ENCODE measurements at regions not wholly inside any gene's neighbourhood (a gene's known extent, or its start where the extent isn't known, plus 50 kb on each side); places are given as distances from the start of the nearest gene placed in this dataset.

DNA sequence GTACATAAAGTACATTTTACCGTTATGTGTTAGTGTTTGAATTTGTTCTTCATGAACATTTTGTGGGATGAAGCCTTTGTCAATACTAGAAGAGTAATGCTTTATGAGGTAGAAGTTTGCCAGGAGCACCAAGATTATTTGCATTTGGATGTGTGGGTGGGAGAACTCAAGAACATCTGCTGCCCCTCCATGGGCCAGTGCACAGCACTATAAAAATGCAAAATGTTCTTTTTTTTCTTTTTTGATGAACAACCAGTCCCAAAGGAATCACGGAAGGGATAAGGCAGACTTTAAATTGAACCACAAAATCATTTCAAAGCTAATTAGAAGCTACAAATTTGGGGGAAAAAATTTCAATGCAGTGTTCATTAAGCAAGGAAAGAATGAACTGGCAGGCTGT is 300.3 kb upstream of the NWD2 start:
- H3K9me3 ChIP-seq (ENCODE audit: control insufficient read depth in 1 of 2, insufficient read depth in 1 of 2, low read length in 2 of 2) = no peaks in the 10 kb centered on the region
- intact Hi-C loops (cut with DNase I, micrococcal nuclease) = no loop called here
- H3K4me1 ChIP-seq (ENCODE audit: insufficient read depth, low read length) = no peaks in the 10 kb centered on the region
- no peak overlapping the region for H3K4me3 ChIP-seq (ENCODE audit: low read length)
- no peak overlapping the region for H3K27ac Mint-ChIP-seq
- no peaks in the 10 kb centered on the region for H3K9me3 Mint-ChIP-seq
- no peak overlapping the region for H3K27ac ChIP-seq (ENCODE audit: low read depth in 1 of 2, low read length in 2 of 2)
- ATAC-seq (ENCODE audit: poor library complexity) (no peak), DNase-seq (no peak)
- no peaks in the 10 kb centered on the region for H3K4me1 Mint-ChIP-seq (ENCODE audit: low read depth)
- TF ChIP-seq, protein P1, sequence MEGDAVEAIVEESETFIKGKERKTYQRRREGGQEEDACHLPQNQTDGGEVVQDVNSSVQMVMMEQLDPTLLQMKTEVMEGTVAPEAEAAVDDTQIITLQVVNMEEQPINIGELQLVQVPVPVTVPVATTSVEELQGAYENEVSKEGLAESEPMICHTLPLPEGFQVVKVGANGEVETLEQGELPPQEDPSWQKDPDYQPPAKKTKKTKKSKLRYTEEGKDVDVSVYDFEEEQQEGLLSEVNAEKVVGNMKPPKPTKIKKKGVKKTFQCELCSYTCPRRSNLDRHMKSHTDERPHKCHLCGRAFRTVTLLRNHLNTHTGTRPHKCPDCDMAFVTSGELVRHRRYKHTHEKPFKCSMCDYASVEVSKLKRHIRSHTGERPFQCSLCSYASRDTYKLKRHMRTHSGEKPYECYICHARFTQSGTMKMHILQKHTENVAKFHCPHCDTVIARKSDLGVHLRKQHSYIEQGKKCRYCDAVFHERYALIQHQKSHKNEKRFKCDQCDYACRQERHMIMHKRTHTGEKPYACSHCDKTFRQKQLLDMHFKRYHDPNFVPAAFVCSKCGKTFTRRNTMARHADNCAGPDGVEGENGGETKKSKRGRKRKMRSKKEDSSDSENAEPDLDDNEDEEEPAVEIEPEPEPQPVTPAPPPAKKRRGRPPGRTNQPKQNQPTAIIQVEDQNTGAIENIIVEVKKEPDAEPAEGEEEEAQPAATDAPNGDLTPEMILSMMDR (IDR thresholded peaks at IDR 0.05) = no peak
- no peaks in the 10 kb centered on the region for H3K27me3 ChIP-seq (ENCODE audit: control insufficient read depth in 1 of 2, insufficient read depth in 2 of 2, low read length in 2 of 2)
- ChIA-PET CTCF (no interaction called here), POLR2A (no interaction called here)
- H3K27me3 Mint-ChIP-seq = no peaks in the 10 kb centered on the region
- no peaks in the 10 kb centered on the region for H3K36me3 Mint-ChIP-seq (ENCODE audit: low read depth)
- H3K36me3 ChIP-seq (ENCODE audit: insufficient read depth, low read length) = no peaks in the 10 kb centered on the region
- no peak overlapping the region for H3K4me3 Mint-ChIP-seq

DNA sequence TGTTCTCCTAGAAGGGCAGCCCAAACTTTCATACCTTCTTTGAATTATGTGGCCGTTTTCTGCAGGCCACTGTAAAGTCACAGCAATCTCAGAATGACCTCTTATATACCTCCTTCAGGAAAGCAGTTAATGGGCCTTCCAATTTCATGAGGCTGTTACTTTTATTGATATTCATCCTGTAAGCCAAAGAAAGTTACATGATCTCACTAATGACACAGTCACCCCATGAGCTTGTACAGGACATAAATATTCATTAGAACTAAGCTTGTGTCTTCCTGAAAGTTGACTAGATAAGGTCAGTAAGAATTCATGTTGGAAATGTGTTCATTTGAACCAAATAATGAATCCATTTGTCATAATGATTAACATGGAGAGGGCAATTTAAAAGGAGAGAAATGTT is 283.1 kb upstream of the NWD2 start:
- Histone ChIP-seq H3K27me3 (ENCODE audit: control insufficient read depth in 1 of 2, insufficient read depth in 2 of 2, low read length in 2 of 2) (no peaks in the 10 kb centered on the region), H3K36me3 (ENCODE audit: insufficient read depth, low read length) (no peaks in the 10 kb centered on the region), H3K4me1 (ENCODE audit: insufficient read depth, low read length) (no peaks in the 10 kb centered on the region), H3K4me3 (ENCODE audit: low read length) (no peak overlapping the region), H3K9me3 (ENCODE audit: control insufficient read depth in 1 of 2, insufficient read depth in 1 of 2, low read length in 2 of 2) (no peaks in the 10 kb centered on the region), H3K27ac (ENCODE audit: low read depth in 1 of 2, low read length in 2 of 2) (no peak overlapping the region)
- TF ChIP-seq, protein P1 (IDR thresholded peaks at IDR 0.05) = no peak
- ATAC-seq (ENCODE audit: poor library complexity) = no peak
- CTCF ChIA-PET = no interaction called here
- no peaks in the 10 kb centered on the region for H3K36me3 Mint-ChIP-seq (ENCODE audit: low read depth)
- DNase-seq = no peak
- POLR2A ChIA-PET = no interaction called here
- no peaks in the 10 kb centered on the region for H3K9me3 Mint-ChIP-seq
- no peaks in the 10 kb centered on the region for H3K4me1 Mint-ChIP-seq (ENCODE audit: low read depth)
- intact Hi-C loops (cut with DNase I, micrococcal nuclease) = no loop called here
- H3K27me3 Mint-ChIP-seq = peaks cover 5% of the 10 kb centered on the region
- no peak overlapping the region for H3K27ac Mint-ChIP-seq
- H3K4me3 Mint-ChIP-seq = no peak overlapping the region

DNA sequence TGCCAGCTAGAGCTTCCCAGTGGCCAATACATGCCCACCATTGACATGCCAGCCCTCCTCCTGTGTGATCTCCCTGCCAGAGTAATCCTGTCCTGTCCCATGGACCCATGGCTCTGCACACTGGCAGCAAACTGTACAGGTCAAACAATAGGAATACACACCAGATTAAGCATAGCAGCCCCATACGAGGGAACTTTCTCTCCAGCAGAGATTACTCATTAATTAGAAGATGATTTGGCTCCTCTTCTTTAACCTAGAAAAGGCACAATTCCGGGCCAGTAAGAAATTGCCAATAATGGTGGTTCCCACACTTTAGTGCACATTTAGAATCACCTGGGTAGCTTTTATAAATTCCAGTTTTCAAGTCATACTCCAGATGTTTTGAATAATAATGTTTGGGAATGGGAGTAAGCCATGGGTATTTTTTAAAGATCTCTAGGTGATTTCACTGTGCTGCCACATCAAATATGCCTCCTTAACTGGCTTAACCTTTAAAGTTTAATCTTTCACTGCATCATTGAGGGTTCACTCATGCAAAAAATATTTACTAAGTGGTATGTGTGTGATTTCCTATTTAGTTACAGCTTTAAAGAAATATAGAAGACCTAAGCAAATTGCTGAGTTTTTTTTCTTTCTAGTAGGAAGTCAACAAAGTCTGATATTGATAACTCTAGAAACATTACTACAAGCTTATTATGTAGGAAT is 277.6 kb upstream of the NWD2 start:
- H3K27me3 ChIP-seq (ENCODE audit: control insufficient read depth in 1 of 2, insufficient read depth in 2 of 2, low read length in 2 of 2) = no peaks in the 10 kb centered on the region
- intact Hi-C loops (cut with DNase I, micrococcal nuclease) = no loop called here
- ChIA-PET POLR2A (no interaction called here), CTCF (no interaction called here)
- DNase-seq = no peak
- H3K4me3 ChIP-seq (ENCODE audit: low read length) = no peak overlapping the region
- no peak for ATAC-seq (ENCODE audit: poor library complexity)
- TF ChIP-seq, protein P1 (IDR thresholded peaks at IDR 0.05) = no peak
- H3K36me3 ChIP-seq (ENCODE audit: insufficient read depth, low read length) = no peaks in the 10 kb centered on the region
- Mint-ChIP-seq H3K9me3 (no peaks in the 10 kb centered on the region), H3K36me3 (ENCODE audit: low read depth) (no peaks in the 10 kb centered on the region), H3K27ac (no peak overlapping the region), H3K4me3 (no peak overlapping the region), H3K4me1 (ENCODE audit: low read depth) (no peaks in the 10 kb centered on the region), H3K27me3 (no peaks in the 10 kb centered on the region)
- H3K9me3 ChIP-seq (ENCODE audit: control insufficient read depth in 1 of 2, insufficient read depth in 1 of 2, low read length in 2 of 2) = no peaks in the 10 kb centered on the region
- H3K4me1 ChIP-seq (ENCODE audit: insufficient read depth, low read length) = no peaks in the 10 kb centered on the region
- H3K27ac ChIP-seq (ENCODE audit: low read depth in 1 of 2, low read length in 2 of 2) = no peak overlapping the region

Measured in CD4-positive, alpha-beta T cell (primary cell).